Transverse colon (tissue), 4 donors: ENCODE measurements at regions not wholly inside any gene's neighbourhood (a gene's known extent, or its start where the extent isn't known, plus 50 kb on each side); places are given as distances from the start of the nearest gene placed in this dataset.
A peak's percentile ranks its signal among the peaks of the same experiment; 100 is the strongest.

Experiments
- DNase-seq: peaks from one replicate; pipeline ENCODE4 v3.0.0-alpha.2; 2019
- H3K27ac ChIP-seq, 4 donors: fragments of 200-600 bp; sonication (generic); 2 replicates each; pipeline ENCODE4 v1.5.1; 2016 to 2018; ENCODE audit warnings: inconsistent platforms in 4 of 4
- H3K27me3 ChIP-seq: fragments of 200-600 bp; sonication (generic); 2 replicates; pipeline ENCODE4 v1.5.1; 2017; ENCODE audit warnings: inconsistent platforms
- H3K36me3 ChIP-seq, 4 donors: fragments of 200-600 bp; sonication (generic); 2 replicates each; pipeline ENCODE4 v1.5.1; 2017 to 2019; ENCODE audit warnings: inconsistent platforms in 4 of 4
- H3K4me1 ChIP-seq, 4 donors: fragments of 200-600 bp; sonication (generic); 2 replicates each; pipeline ENCODE4 v1.5.1; 2017 to 2020; ENCODE audit warnings: inconsistent platforms in 4 of 4
- H3K4me3 ChIP-seq, 4 donors: fragments of 200-600 bp; sonication (generic); 1 replicate in 1 of 4; 2 replicates in 3 of 4; pipeline versions ENCODE4 v1.5.1 to v1.6.1; 2017 to 2019; ENCODE audit warnings: inconsistent platforms in 4 of 4
- H3K9me3 ChIP-seq, 2 donors: fragments of 200-600 bp; sonication (generic); 2 replicates each; pipeline ENCODE4 v1.5.1; 2017 to 2019; ENCODE audit warnings: inconsistent platforms in 2 of 2
- EP300 ChIP-seq: sonication (generic); formaldehyde crosslinking; IDR thresholded peaks from one replicate; pipeline ENCODE4 v1.6.1; 2017; ENCODE audit warnings: antibody characterized with exemption, low read depth
- POLR2A ChIP-seq: fragments of 450-650 bp; IDR thresholded peaks from one replicate; pipeline ENCODE4 v1.6.1; 2016; ENCODE audit warnings: antibody characterized with exemption, mild to moderate bottlenecking, moderate library complexity
- POLR2AphosphoS5 ChIP-seq, 3 donors: sonication (generic); formaldehyde crosslinking; IDR thresholded peaks; one replicate each; pipeline ENCODE4 v1.6.1; 2016; ENCODE audit warnings: antibody characterized with exemption in 3 of 3
- WGBS, 2 donors: methylation state at CpG; one replicate each; pipeline ENCODE4 v1.1.5; 2018; ENCODE audit warnings: low coverage in 1 of 2; 5-methylcytosine and 5-hydroxymethylcytosine counted together
- in situ Hi-C, 4 donors: fragments of 200-750 bp; cut with MboI; loops; one replicate each; pipeline versions ENCODE4 v1.15.0 to v1.15.1; 2017; ENCODE audit warnings: low sequenced_read_pairs in 3 of 4, low pct_ligation_motif_present in 1 of 4, low pct_unique_long_range_greater_than_20kb in 1 of 4
- intact Hi-C: fragments of 100-400 bp; cut with DNase I; formaldehyde crosslinking; loops from one replicate; pipeline ENCODE4 v1.15.1; 2023; ENCODE audit warnings: low total_unique reads
- TF ChIP-seq, protein P1 (sequence below), 5 experiments: fragments of 200-600 bp in 3 of 5; fragments of 450-650 bp in 2 of 5; sonication (generic) in 3 of 5; IDR thresholded peaks; 1 replicate in 2 of 5; 2 replicates in 3 of 5; pipeline ENCODE4 v1.5.1; 2016 to 2017; ENCODE audit warnings: antibody characterized with exemption in 5 of 5, inconsistent platforms in 3 of 5, mild to moderate bottlenecking in 2 of 5, moderate library complexity in 1 of 5

DNA sequence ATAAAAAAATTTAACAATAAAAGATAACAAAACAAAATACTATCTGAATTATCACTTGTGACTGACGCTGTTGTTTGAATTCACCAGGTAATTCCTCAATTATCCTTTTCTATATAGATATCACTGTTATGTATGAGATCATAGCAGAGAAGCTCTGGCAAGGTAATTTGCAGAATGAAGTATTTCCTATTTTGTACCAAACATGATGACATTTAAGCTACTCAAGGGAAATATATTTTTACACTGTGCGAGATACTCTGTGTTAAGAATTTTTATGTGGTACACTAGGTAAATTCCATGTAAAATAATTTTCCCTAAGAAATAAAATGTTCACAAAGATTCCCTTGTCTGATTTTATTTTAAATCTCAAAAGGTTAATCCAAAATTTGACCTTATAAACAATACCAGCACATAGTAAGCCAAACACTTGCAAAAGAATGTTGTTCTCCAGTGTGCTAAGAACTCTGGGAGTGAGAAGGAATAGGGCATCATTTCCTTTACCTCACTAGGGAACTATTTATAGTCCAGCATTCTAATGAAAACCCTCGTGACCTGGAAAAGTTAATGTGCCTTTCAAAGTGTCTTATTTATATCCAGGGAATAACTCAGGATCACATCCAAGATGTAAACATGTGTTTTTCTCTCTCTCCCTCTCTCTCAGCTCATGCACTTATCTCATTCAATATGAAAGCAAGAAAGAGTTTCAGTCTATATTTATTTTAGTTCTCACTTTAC, 115.2 kb upstream of the RAP1B start:
- Histone ChIP-seq H3K4me3 (no peak overlapping the region), H3K27me3 (no peaks in the 10 kb centered on the region), H3K36me3 (no peaks in the 10 kb centered on the region), H3K4me1 (no peaks in the 10 kb centered on the region), H3K9me3 (no peaks in the 10 kb centered on the region), H3K27ac (peak overlapping the region in 2 of 4 donors; percentile 43 to 62)
- in situ Hi-C loops (no loop called here), intact Hi-C loops (no loop called here)
- no peak for TF ChIP-seq POLR2A
- TF ChIP-seq POLR2AphosphoS5 (IDR thresholded peaks at IDR 0.05): peak in 2 of 3 donors; percentile 9 to 64
- 60 to 73% methylated on average over 3 of the region's 3 CpGs for WGBS, 2 donors
- DNase-seq: no peak

DNA sequence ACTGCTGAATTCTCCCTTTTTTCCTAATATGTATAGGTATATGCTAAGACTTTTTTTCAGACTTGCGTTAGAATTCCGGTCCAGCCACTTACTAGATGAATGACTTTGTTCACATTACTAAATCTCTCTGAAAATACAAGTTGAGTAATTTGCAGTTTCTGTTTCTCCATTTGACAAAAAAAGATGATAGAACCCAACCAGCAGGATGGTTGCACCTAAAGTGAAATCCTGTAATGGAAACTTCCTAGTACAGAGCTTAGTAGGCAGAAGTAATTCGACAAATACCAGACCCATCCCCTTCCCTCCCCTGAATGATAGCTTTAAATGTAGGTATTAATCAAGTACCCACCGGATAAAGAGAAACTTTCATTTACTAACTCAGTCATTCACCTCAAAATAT, 113.6 kb upstream of the RAP1B start:
- WGBS, 2 donors: 66 to 87% methylated on average over 4 of the region's 4 CpGs
- Histone ChIP-seq H3K4me3 (no peak overlapping the region), H3K27ac (peak overlapping the region in 1 of 4 donors; percentile 18), H3K4me1 (no peaks in the 10 kb centered on the region), H3K27me3 (no peaks in the 10 kb centered on the region), H3K9me3 (no peaks in the 10 kb centered on the region), H3K36me3 (no peaks in the 10 kb centered on the region)
- in situ Hi-C loops (no loop called here), intact Hi-C loops (no loop called here)
- TF ChIP-seq EP300: no peak
- no peak for TF ChIP-seq POLR2A
- TF ChIP-seq POLR2AphosphoS5 (IDR thresholded peaks at IDR 0.05): no peak
- TF ChIP-seq, protein P1, sequence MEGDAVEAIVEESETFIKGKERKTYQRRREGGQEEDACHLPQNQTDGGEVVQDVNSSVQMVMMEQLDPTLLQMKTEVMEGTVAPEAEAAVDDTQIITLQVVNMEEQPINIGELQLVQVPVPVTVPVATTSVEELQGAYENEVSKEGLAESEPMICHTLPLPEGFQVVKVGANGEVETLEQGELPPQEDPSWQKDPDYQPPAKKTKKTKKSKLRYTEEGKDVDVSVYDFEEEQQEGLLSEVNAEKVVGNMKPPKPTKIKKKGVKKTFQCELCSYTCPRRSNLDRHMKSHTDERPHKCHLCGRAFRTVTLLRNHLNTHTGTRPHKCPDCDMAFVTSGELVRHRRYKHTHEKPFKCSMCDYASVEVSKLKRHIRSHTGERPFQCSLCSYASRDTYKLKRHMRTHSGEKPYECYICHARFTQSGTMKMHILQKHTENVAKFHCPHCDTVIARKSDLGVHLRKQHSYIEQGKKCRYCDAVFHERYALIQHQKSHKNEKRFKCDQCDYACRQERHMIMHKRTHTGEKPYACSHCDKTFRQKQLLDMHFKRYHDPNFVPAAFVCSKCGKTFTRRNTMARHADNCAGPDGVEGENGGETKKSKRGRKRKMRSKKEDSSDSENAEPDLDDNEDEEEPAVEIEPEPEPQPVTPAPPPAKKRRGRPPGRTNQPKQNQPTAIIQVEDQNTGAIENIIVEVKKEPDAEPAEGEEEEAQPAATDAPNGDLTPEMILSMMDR (IDR thresholded peaks at IDR 0.05): no peak
- DNase-seq: no peak

DNA sequence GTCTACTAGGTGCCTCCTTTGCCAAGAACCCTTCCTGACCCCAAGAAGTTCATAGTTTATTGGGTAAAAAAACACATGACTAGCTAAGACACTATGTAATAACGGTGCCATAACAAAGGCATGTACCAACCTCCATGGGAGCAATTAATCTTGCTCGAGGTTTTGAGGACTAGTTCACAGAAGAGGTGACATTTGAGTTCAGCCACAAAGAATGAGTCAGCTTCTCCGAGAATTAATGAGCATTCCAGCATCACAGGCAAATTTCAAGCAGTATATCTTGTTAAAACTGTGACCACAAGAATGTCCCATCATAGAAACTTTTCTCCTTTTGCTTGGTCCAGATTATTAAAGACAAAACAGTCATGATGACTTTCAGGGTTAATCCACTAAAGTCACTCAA, 113.0 kb upstream of the RAP1B start:
- H3K4me3 ChIP-seq: no peak overlapping the region
- H3K4me1 ChIP-seq: no peaks in the 10 kb centered on the region
- 36 to 43% methylated on average over 3 of the region's 3 CpGs for WGBS, 2 donors
- H3K36me3 ChIP-seq: no peaks in the 10 kb centered on the region
- intact Hi-C loops: no loop called here
- DNase-seq: no peak
- no peaks in the 10 kb centered on the region for H3K9me3 ChIP-seq
- H3K27me3 ChIP-seq: no peaks in the 10 kb centered on the region
- no peak for TF ChIP-seq POLR2A
- TF ChIP-seq, protein P1 (IDR thresholded peaks at IDR 0.05): no peak
- TF ChIP-seq EP300: no peak
- peak in 2 of 3 donors; percentile 33 to 35 for TF ChIP-seq POLR2AphosphoS5 (IDR thresholded peaks at IDR 0.05)
- H3K27ac ChIP-seq: peak overlapping the region in 1 of 4 donors; percentile 18
- in situ Hi-C loops: no loop called here

DNA sequence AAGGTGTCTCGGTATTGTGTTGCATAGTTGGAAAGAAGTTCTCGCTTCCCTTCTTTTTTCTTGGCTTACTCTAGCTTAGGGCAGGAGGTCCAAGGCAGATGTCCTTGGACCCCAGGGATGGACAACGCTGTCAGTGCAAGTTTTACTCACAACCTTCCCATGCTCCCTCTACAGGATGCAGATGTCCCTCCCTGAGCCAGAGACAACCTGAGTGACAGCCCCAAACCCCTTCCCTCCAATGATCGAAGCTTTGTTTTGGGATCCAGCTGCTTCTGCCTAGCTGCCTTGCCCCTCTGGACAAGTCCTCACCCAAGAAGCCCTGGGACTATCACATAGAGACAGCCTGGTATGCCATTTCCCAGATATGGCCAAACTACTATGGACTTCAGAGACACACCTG, 112.0 kb upstream of the RAP1B start:
- no peaks in the 10 kb centered on the region for H3K9me3 ChIP-seq
- H3K36me3 ChIP-seq: no peaks in the 10 kb centered on the region
- H3K27me3 ChIP-seq: no peaks in the 10 kb centered on the region
- no peak for DNase-seq
- H3K4me3 ChIP-seq: no peak overlapping the region
- H3K4me1 ChIP-seq: no peaks in the 10 kb centered on the region
- TF ChIP-seq, protein P1 (IDR thresholded peaks at IDR 0.05): no peak
- TF ChIP-seq POLR2AphosphoS5 (IDR thresholded peaks at IDR 0.05) (no peak), EP300 (no peak), POLR2A (no peak)
- in situ Hi-C loops (no loop called here), intact Hi-C loops (no loop called here)
- H3K27ac ChIP-seq: no peak overlapping the region
- WGBS, 2 donors: 80 to 86% methylated on average over 2 to 4 of the region's 4 CpGs

DNA sequence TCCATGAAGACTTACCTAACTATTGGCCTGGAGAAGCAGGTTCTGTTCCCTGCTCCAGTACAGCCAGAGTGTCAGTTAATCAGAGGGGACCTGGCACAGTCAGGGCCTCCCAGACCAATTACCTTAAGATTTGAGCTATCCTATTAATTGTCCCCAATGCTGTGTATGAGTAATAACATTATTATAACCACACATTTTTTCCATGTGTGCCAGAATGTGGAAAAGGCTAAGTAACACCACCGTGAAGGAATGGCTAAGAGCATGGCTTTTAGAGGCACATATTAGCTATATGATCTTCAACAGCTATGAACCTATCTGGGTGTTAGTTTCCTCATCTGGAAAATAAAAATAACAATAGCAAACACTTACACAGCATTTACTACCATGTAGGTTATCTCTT, 111.1 kb upstream of the RAP1B start:
- Histone ChIP-seq H3K27me3 (no peaks in the 10 kb centered on the region), H3K4me1 (no peaks in the 10 kb centered on the region), H3K4me3 (no peak overlapping the region), H3K36me3 (no peaks in the 10 kb centered on the region), H3K27ac (no peak overlapping the region), H3K9me3 (no peaks in the 10 kb centered on the region)
- DNase-seq: no peak
- TF ChIP-seq, protein P1 (IDR thresholded peaks at IDR 0.05): no peak
- TF ChIP-seq POLR2AphosphoS5 (IDR thresholded peaks at IDR 0.05) (no peak), EP300 (no peak)
- WGBS, 2 donors: 90 to 97% methylated on average over 1 of the region's 1 CpG
- intact Hi-C loops (no loop called here), in situ Hi-C loops (no loop called here)
